GM18511 (cell line): ENCODE measurements at regions not wholly inside any gene's neighbourhood (a gene's known extent, or its start where the extent isn't known, plus 50 kb on each side); places are given as distances from the start of the nearest gene placed in this dataset.

ENCODE experiments used
- ATAC-seq: cut with Tn5 transposase; IDR thresholded peaks from one replicate; pipeline ENCODE4 v1.9.1; 2021; ENCODE audit warnings: mild to moderate bottlenecking, moderate library complexity; ENCODE audit not compliant: unreplicated experiment

DNA sequence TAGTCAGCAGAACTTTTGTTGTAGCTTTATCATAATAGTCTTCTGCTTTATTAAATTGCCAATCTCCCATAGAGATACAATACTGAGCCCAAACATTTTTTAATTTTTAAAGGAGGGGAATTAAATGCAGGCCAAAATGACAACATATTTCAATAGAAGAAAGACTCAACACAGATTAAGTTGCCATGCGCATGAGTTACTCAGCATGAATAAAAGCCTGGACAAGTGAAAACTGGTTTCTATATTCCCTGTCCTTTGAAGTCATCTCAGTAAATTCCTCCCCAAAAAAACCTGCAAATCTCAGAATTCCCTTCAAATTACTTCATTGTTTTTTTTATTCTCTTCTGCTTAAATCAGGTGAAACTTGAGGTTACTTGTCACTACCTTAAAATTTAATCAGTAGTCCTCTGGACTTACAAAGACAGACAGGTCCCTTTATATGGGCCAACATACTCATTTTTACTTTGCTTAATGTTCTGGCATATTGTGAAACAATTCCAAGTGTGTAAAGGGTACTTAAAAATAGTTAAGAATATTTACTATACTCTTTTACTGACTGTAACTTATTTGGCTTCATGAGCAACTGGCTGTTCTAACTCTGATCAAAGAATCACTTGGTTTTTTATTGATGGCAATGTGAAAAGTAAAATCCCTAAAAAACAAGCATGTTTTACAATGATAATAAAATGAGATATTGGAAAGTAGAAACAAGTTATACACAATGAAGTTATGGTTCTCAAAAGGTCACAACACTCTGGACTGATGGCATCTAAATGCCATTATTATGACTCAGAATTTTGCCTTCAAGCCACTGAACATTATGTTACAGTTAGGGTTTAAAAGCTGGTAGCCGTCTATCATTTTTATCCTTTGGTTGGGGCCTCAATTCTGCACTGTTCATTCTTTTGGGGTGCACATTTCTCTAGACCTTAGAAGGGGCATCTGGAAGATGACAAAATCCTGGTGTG lies 49.9 kb upstream of the COL21A1 start:
- ATAC-seq, result no peak
